PC-9 (cell line): ENCODE measurements at regions not wholly inside any gene's neighbourhood (a gene's known extent, or its start where the extent isn't known, plus 50 kb on each side); places are given as distances from the start of the nearest gene placed in this dataset.

Experiments used
- EZH2 ChIP-seq: fragments of 200-600 bp; sonication (generic); IDR thresholded peaks from 2 replicates; pipeline ENCODE4 v1.8.0; 2017; ENCODE audit warnings: antibody characterized with exemption, low read depth
- TF ChIP-seq, protein P1 (sequence below): fragments of 200-600 bp; sonication (generic); conservative IDR thresholded peaks from 2 replicates; pipeline ENCODE4 v1.6.1; 2017; ENCODE audit warnings: mixed run types, antibody characterized with exemption, mild to moderate bottlenecking, moderate library complexity

DNA sequence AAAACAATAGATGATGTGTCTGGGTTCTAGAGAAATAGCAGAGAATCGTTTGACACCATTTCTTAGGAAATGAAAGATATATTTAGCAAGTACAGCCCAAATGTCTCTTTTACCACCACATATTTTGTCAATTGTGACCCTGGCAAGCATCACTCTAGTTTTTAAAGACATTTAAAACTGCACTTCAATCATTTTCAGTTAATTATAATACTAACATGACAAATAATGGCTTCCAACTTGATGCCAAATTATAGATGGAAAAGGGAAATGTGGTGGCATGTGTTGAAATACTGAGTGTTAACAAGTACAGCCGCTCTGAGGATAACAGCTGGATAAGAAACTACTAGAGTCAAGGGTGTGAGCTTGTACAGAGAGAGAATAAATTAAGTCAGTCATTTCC is 648.9 kb downstream of the FRK start:
- no peak for TF ChIP-seq EZH2
- TF ChIP-seq, protein P1, sequence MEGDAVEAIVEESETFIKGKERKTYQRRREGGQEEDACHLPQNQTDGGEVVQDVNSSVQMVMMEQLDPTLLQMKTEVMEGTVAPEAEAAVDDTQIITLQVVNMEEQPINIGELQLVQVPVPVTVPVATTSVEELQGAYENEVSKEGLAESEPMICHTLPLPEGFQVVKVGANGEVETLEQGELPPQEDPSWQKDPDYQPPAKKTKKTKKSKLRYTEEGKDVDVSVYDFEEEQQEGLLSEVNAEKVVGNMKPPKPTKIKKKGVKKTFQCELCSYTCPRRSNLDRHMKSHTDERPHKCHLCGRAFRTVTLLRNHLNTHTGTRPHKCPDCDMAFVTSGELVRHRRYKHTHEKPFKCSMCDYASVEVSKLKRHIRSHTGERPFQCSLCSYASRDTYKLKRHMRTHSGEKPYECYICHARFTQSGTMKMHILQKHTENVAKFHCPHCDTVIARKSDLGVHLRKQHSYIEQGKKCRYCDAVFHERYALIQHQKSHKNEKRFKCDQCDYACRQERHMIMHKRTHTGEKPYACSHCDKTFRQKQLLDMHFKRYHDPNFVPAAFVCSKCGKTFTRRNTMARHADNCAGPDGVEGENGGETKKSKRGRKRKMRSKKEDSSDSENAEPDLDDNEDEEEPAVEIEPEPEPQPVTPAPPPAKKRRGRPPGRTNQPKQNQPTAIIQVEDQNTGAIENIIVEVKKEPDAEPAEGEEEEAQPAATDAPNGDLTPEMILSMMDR: no peak
